HEK293T (cell line): ENCODE measurements at regions not wholly inside any gene's neighbourhood (a gene's known extent, or its start where the extent isn't known, plus 50 kb on each side); places are given as distances from the start of the nearest gene placed in this dataset.

Experiments
- BHLHE40 ChIP-seq: fragments of 450-650 bp; IDR thresholded peaks from 2 replicates; pipeline ENCODE4 v1.6.1; 2016; ENCODE audit warnings: mild to moderate bottlenecking, moderate library complexity, borderline replicate concordance
- FOXM1 ChIP-seq: fragments of 450-650 bp; IDR thresholded peaks from 2 replicates; pipeline ENCODE4 v1.6.1; 2017; ENCODE audit warnings: mild to moderate bottlenecking, borderline replicate concordance
- SP1 ChIP-seq: fragments of 450-650 bp; IDR thresholded peaks from 2 replicates; pipeline ENCODE4 v1.6.1; 2017

GRCh38 chr2:82224301-82224940, 1919.9 kb upstream of the LRRTM1 start:
- TF ChIP-seq SP1 (no peak), BHLHE40 (no peak), FOXM1 (no peak)
